ENCODE measurements at regions not wholly inside any gene's neighbourhood (a gene's known extent, or its start where the extent isn't known, plus 50 kb on each side); places are given as distances from the start of the nearest gene placed in this dataset.

DNA sequence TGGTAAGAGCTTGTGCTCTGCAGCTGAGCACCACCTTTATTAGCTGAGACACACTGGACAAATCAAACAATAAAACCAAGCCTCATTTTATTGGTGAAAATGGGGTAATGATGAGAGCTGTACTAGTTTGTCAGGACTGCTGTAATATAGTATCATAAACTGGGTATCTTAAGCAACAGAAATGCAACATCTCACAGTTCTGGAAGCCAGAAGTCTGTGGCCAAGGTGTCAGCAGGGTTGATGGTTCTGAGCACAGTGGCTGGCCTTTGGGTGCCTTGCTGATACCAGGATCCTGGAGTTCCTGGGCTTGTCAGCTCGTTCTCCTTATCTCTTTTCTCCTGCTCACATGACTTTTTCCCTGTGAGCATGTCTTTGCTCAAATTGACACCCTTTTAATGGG is 513.1 kb downstream of the IRX1 start (continued):
- TF ChIP-seq, protein P1, sequence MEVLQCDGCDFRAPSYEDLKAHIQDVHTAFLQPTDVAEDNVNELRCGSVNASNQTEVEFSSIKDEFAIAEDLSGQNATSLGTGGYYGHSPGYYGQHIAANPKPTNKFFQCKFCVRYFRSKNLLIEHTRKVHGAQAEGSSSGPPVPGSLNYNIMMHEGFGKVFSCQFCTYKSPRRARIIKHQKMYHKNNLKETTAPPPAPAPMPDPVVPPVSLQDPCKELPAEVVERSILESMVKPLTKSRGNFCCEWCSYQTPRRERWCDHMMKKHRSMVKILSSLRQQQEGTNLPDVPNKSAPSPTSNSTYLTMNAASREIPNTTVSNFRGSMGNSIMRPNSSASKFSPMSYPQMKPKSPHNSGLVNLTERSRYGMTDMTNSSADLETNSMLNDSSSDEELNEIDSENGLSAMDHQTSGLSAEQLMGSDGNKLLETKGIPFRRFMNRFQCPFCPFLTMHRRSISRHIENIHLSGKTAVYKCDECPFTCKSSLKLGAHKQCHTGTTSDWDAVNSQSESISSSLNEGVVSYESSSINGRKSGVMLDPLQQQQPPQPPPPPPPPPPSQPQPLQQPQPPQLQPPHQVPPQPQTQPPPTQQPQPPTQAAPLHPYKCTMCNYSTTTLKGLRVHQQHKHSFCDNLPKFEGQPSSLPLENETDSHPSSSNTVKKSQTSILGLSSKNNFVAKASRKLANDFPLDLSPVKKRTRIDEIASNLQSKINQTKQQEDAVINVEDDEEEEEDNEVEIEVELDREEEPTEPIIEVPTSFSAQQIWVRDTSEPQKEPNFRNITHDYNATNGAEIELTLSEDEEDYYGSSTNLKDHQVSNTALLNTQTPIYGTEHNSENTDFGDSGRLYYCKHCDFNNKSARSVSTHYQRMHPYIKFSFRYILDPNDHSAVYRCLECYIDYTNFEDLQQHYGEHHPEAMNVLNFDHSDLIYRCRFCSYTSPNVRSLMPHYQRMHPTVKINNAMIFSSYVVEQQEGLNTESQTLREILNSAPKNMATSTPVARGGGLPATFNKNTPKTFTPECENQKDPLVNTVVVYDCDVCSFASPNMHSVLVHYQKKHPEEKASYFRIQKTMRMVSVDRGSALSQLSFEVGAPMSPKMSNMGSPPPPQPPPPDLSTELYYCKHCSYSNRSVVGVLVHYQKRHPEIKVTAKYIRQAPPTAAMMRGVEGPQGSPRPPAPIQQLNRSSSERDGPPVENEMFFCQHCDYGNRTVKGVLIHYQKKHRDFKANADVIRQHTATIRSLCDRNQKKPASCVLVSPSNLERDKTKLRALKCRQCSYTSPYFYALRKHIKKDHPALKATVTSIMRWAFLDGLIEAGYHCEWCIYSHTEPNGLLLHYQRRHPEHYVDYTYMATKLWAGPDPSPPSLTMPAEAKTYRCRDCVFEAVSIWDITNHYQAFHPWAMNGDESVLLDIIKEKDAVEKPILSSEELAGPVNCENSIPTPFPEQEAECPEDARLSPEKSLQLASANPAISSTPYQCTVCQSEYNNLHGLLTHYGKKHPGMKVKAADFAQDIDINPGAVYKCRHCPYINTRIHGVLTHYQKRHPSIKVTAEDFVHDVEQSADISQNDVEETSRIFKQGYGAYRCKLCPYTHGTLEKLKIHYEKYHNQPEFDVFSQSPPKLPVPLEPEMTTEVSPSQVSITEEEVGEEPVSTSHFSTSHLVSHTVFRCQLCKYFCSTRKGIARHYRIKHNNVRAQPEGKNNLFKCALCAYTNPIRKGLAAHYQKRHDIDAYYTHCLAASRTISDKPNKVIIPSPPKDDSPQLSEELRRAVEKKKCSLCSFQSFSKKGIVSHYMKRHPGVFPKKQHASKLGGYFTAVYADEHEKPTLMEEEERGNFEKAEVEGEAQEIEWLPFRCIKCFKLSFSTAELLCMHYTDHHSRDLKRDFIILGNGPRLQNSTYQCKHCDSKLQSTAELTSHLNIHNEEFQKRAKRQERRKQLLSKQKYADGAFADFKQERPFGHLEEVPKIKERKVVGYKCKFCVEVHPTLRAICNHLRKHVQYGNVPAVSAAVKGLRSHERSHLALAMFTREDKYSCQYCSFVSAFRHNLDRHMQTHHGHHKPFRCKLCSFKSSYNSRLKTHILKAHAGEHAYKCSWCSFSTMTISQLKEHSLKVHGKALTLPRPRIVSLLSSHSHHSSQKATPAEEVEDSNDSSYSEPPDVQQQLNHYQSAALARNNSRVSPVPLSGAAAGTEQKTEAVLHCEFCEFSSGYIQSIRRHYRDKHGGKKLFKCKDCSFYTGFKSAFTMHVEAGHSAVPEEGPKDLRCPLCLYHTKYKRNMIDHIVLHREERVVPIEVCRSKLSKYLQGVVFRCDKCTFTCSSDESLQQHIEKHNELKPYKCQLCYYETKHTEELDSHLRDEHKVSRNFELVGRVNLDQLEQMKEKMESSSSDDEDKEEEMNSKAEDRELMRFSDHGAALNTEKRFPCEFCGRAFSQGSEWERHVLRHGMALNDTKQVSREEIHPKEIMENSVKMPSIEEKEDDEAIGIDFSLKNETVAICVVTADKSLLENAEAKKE (CRISPR knock-in tag; IDR thresholded peaks at IDR 0.05): no peak
- TF ChIP-seq, protein P2, sequence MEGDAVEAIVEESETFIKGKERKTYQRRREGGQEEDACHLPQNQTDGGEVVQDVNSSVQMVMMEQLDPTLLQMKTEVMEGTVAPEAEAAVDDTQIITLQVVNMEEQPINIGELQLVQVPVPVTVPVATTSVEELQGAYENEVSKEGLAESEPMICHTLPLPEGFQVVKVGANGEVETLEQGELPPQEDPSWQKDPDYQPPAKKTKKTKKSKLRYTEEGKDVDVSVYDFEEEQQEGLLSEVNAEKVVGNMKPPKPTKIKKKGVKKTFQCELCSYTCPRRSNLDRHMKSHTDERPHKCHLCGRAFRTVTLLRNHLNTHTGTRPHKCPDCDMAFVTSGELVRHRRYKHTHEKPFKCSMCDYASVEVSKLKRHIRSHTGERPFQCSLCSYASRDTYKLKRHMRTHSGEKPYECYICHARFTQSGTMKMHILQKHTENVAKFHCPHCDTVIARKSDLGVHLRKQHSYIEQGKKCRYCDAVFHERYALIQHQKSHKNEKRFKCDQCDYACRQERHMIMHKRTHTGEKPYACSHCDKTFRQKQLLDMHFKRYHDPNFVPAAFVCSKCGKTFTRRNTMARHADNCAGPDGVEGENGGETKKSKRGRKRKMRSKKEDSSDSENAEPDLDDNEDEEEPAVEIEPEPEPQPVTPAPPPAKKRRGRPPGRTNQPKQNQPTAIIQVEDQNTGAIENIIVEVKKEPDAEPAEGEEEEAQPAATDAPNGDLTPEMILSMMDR (conservative IDR thresholded peaks at IDR 0.05; ENCODE audit: low read depth in 2 of 2): no peak
- no peak for TF ChIP-seq EZH2 (IDR thresholded peaks at IDR 0.05; ENCODE audit: low read depth, unreplicated experiment)
- no peak for TF ChIP-seq ZNF331 (CRISPR knock-in tag; IDR thresholded peaks at IDR 0.05; ENCODE audit: low read depth)
- no peak for TF ChIP-seq STAT1 (IDR thresholded peaks at IDR 0.05; ENCODE audit: unreplicated experiment)
- no peak for TF ChIP-seq EZH2phosphoT487 (IDR thresholded peaks at IDR 0.05; ENCODE audit: unreplicated experiment)
- no peak for TF ChIP-seq JUNB (IDR thresholded peaks at IDR 0.05; ENCODE audit: unreplicated experiment)

DNA sequence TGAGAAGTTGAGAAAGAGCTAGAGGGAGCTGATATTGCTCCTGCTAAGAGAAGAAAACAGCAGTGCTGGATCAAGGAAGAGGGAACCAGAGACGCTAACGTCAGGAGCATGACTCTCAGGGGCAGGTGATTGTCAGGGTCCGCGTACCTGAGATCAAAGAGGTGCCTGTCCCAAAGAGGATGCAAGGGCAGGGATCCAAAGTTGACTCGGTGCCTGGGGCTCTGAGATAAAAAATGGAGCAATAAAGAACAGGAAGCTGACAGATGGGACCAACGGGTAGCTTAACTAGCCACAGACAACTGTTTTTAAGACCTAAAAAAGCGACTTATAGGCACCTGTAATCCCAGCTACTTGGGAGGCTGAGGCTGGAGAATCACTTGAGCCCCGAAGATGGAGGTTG is 517.8 kb downstream of the IRX1 start:
- Histone ChIP-seq H3K9me2 (ENCODE audit: insufficient read depth) (no peaks in the 10 kb centered on the region), H3F3A (replicated peaks; ENCODE audit: low read depth) (no peaks in the 10 kb centered on the region), H3K27ac (ENCODE audit: low read depth) (no peak overlapping the region), H3K4me3 (no peak overlapping the region), H3K79me2 (replicated peaks; ENCODE audit: insufficient read depth) (no peaks in the 10 kb centered on the region), H3K36me3 (ENCODE audit: insufficient read depth) (no peaks in the 10 kb centered on the region), H2AFZ (peak overlapping the region; percentile 38; the same call in 1 of the 2 replicates), H3K4me1 (ENCODE audit: insufficient read depth) (no peaks in the 10 kb centered on the region), H3K4me2 (no peak overlapping the region), H3K27me3 (ENCODE audit: insufficient read depth) (no peaks in the 10 kb centered on the region), H4K20me1 (replicated peaks; ENCODE audit: insufficient read depth) (no peaks in the 10 kb centered on the region)
- peaks cover 2% of the 10 kb centered on the region; the same call in 1 of the 3 replicates for H3K4me1 Mint-ChIP-seq
- H3K27ac Mint-ChIP-seq: no peak overlapping the region
- ATAC-seq (no peak), DNase-seq (ENCODE audit: low spot score) (peak; percentile 5)
- no peaks in the 10 kb centered on the region; the same call in 2 of the 3 replicates for H3K9me3 Mint-ChIP-seq
- no peak overlapping the region for H3K4me3 Mint-ChIP-seq
- H3K27me3 Mint-ChIP-seq (ENCODE audit: insufficient read depth, low read depth, poor library complexity): no peaks in the 10 kb centered on the region
- H3K36me3 Mint-ChIP-seq (ENCODE audit: low read depth): no peaks in the 10 kb centered on the region
- TF ChIP-seq JUNB (IDR thresholded peaks at IDR 0.05; ENCODE audit: unreplicated experiment) (no peak), STAT1 (IDR thresholded peaks at IDR 0.05; ENCODE audit: unreplicated experiment) (no peak), ZNF331 (CRISPR knock-in tag; IDR thresholded peaks at IDR 0.05; ENCODE audit: low read depth) (no peak), EZH2phosphoT487 (IDR thresholded peaks at IDR 0.05; ENCODE audit: unreplicated experiment) (no peak), CREB1 (CRISPR knock-in tag; IDR thresholded peaks at IDR 0.05; ENCODE audit: low read depth) (no peak), ZNF114 (CRISPR knock-in tag; IDR thresholded peaks at IDR 0.05) (no peak)
- TF ChIP-seq, protein P2 (conservative IDR thresholded peaks at IDR 0.05; ENCODE audit: low read depth in 2 of 2): no peak

All from GM23338 (cell line).